Neural progenitor cell (in vitro differentiated cells): ENCODE measurements at regions not wholly inside any gene's neighbourhood (a gene's known extent, or its start where the extent isn't known, plus 50 kb on each side); places are given as distances from the start of the nearest gene placed in this dataset.

ENCODE experiments used
- DNase-seq: peaks from one replicate; pipeline ENCODE4 v3.0.0-alpha.2; 2016; ENCODE audit warnings: low spot score
- H2AFZ ChIP-seq: fragments of 200-600 bp; sonication (generic); replicated peaks from 2 replicates; pipeline ENCODE4 v1.6.1; 2016; ENCODE audit warnings: antibody characterized with exemption
- H3F3A ChIP-seq: fragments of 200-600 bp; sonication (generic); 2 replicates; pipeline ENCODE4 v1.6.1; 2016; ENCODE audit warnings: antibody characterized with exemption, low read depth
- H3K27ac ChIP-seq: fragments of 200-600 bp; sonication (generic); 2 replicates; pipeline ENCODE4 v1.5.1; 2016; ENCODE audit warnings: mild to moderate bottlenecking
- H3K27me3 ChIP-seq: fragments of 200-600 bp; sonication (generic); 2 replicates; pipeline ENCODE4 v1.6.1; 2016; ENCODE audit warnings: mild to moderate bottlenecking, moderate library complexity
- H3K36me3 ChIP-seq: fragments of 200-600 bp; sonication (generic); 2 replicates; pipeline ENCODE4 v1.5.1; 2016
- H3K4me1 ChIP-seq: fragments of 200-600 bp; sonication (generic); 2 replicates; pipeline ENCODE4 v1.6.1; 2016; ENCODE audit warnings: mixed run types
- H3K4me2 ChIP-seq: fragments of 200-600 bp; sonication (generic); 2 replicates; pipeline ENCODE4 v1.6.1; 2016
- H3K4me3 ChIP-seq: fragments of 200-600 bp; sonication (generic); 2 replicates; pipeline ENCODE4 v1.5.1; 2016
- H3K79me2 ChIP-seq: fragments of 200-600 bp; sonication (generic); 2 replicates; pipeline ENCODE4 v1.6.1; 2016; ENCODE audit warnings: low read depth
- H3K9ac ChIP-seq: fragments of 200-600 bp; sonication (generic); 2 replicates; pipeline ENCODE4 v1.6.1; 2016
- H3K9me3 ChIP-seq: fragments of 200-600 bp; sonication (generic); 2 replicates; pipeline ENCODE4 v1.5.1; 2016; ENCODE audit warnings: low read depth
- H4K20me1 ChIP-seq: fragments of 200-600 bp; sonication (generic); 2 replicates; pipeline ENCODE4 v1.6.1; 2016; ENCODE audit warnings: low read depth
- H3K27ac Mint-ChIP-seq: 3 replicates; pipeline ENCODE4 v1.8.0; 2021; ENCODE audit warnings: mixed read lengths
- H3K27me3 Mint-ChIP-seq: 2 replicates; pipeline ENCODE4 v1.8.0; 2022; ENCODE audit warnings: low read depth, mild to moderate bottlenecking, inconsistent platforms, moderate library complexity, mixed read lengths; ENCODE audit not compliant: insufficient read depth
- H3K36me3 Mint-ChIP-seq: 3 replicates; pipeline ENCODE4 v1.8.0; 2021; ENCODE audit warnings: mixed read lengths
- H3K4me1 Mint-ChIP-seq: 3 replicates; pipeline ENCODE4 v1.8.0; 2021; ENCODE audit warnings: mixed read lengths
- H3K4me3 Mint-ChIP-seq: 3 replicates; pipeline ENCODE4 v1.8.0; 2021; ENCODE audit warnings: mild to moderate bottlenecking, moderate library complexity, mixed read lengths
- H3K9me3 Mint-ChIP-seq: 3 replicates; pipeline ENCODE4 v1.8.0; 2020; ENCODE audit warnings: mixed read lengths
- EZH2 ChIP-seq: fragments of 200-600 bp; sonication (generic); IDR thresholded peaks from 2 replicates; pipeline ENCODE4 v1.6.1; 2017; ENCODE audit warnings: antibody characterized with exemption, mild to moderate bottlenecking, moderate library complexity
- EZH2phosphoT487 ChIP-seq: fragments of 200-600 bp; sonication (generic); IDR thresholded peaks from 2 replicates; pipeline ENCODE4 v1.6.1; 2017; ENCODE audit warnings: antibody characterized with exemption
- TF ChIP-seq, protein P1 (sequence below): fragments of 200-600 bp; sonication (generic); IDR thresholded peaks from 2 replicates; pipeline ENCODE4 v1.5.1; 2017; ENCODE audit warnings: antibody characterized with exemption, mild to moderate bottlenecking

DNA sequence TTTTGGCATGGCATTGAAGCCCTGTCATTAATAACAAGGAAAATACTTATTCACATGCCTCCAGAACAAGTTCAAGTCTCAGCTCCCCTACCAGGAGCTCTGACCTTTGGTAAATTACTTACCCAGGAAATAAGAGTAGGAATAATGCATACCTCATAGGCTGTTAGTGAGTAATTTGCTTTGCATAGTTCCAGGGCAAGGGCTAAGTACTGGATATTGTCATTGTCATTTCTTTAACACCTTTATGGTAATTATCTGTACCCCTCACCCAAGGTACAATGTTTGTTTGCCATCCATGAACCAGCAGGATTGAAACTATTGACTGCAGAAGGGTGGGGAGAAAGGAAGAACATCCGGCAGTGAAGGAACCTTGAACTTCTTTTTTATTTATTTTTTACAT lies 148.5 kb downstream of the SOX2 start:
- Histone ChIP-seq H3K9ac (no peak overlapping the region), H3F3A (no peaks in the 10 kb centered on the region), H3K36me3 (no peaks in the 10 kb centered on the region), H3K79me2 (no peaks in the 10 kb centered on the region), H3K27me3 (no peaks in the 10 kb centered on the region), H3K4me3 (no peak overlapping the region), H3K9me3 (no peaks in the 10 kb centered on the region), H2AFZ (no peak overlapping the region), H4K20me1 (no peaks in the 10 kb centered on the region), H3K4me2 (no peak overlapping the region), H3K4me1 (peaks cover 5% of the 10 kb centered on the region), H3K27ac (no peak overlapping the region)
- no peak overlapping the region for H3K4me3 Mint-ChIP-seq
- TF ChIP-seq EZH2 (no peak), EZH2phosphoT487 (no peak)
- TF ChIP-seq, protein P1, sequence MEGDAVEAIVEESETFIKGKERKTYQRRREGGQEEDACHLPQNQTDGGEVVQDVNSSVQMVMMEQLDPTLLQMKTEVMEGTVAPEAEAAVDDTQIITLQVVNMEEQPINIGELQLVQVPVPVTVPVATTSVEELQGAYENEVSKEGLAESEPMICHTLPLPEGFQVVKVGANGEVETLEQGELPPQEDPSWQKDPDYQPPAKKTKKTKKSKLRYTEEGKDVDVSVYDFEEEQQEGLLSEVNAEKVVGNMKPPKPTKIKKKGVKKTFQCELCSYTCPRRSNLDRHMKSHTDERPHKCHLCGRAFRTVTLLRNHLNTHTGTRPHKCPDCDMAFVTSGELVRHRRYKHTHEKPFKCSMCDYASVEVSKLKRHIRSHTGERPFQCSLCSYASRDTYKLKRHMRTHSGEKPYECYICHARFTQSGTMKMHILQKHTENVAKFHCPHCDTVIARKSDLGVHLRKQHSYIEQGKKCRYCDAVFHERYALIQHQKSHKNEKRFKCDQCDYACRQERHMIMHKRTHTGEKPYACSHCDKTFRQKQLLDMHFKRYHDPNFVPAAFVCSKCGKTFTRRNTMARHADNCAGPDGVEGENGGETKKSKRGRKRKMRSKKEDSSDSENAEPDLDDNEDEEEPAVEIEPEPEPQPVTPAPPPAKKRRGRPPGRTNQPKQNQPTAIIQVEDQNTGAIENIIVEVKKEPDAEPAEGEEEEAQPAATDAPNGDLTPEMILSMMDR, result no peak
- H3K9me3 Mint-ChIP-seq, result no peaks in the 10 kb centered on the region
- no peak for DNase-seq
- no peaks in the 10 kb centered on the region for H3K27me3 Mint-ChIP-seq
- H3K4me1 Mint-ChIP-seq, result peaks cover 14% of the 10 kb centered on the region
- no peak overlapping the region for H3K27ac Mint-ChIP-seq
- H3K36me3 Mint-ChIP-seq, result no peaks in the 10 kb centered on the region

DNA sequence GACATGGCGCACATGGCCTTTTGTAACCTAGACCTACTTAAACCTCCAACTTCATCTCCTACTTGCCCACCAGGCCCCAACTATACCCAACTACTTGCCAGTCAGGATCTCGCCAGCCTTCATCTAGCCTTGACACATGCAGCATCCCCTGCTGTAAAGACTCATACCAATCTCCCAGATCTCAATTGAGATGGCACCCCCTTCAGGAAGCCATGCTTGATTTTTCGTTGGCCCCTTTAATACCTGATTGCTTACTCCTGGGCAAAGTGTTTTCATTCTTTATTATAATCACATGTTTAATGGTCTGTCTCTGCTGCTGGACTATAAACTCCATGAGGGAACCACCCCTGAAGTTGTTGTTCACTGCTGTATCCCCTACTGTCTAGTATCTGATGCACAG lies 150.8 kb downstream of the SOX2 start:
- H3K9me3 ChIP-seq, result no peaks in the 10 kb centered on the region
- no peak overlapping the region for H3K4me3 ChIP-seq
- H3K27me3 ChIP-seq, result no peaks in the 10 kb centered on the region
- no peak overlapping the region for H2AFZ ChIP-seq
- H3K4me3 Mint-ChIP-seq, result no peak overlapping the region
- H3K4me1 ChIP-seq, result peaks cover 5% of the 10 kb centered on the region
- peak overlapping the region; percentile 3 for H3K27ac Mint-ChIP-seq
- no peaks in the 10 kb centered on the region for H3K27me3 Mint-ChIP-seq
- peaks cover 7% of the 10 kb centered on the region for H3K4me1 Mint-ChIP-seq
- H4K20me1 ChIP-seq, result no peaks in the 10 kb centered on the region
- no peaks in the 10 kb centered on the region for H3F3A ChIP-seq
- no peaks in the 10 kb centered on the region for H3K36me3 ChIP-seq
- no peak overlapping the region for H3K4me2 ChIP-seq
- DNase-seq, result no peak
- H3K9me3 Mint-ChIP-seq, result peaks cover 4% of the 10 kb centered on the region
- no peaks in the 10 kb centered on the region for H3K79me2 ChIP-seq
- TF ChIP-seq, protein P1, result no peak
- TF ChIP-seq EZH2phosphoT487 (no peak), EZH2 (no peak)
- H3K36me3 Mint-ChIP-seq, result peaks cover 1% of the 10 kb centered on the region
- no peak overlapping the region for H3K27ac ChIP-seq
- H3K9ac ChIP-seq, result no peak overlapping the region

DNA sequence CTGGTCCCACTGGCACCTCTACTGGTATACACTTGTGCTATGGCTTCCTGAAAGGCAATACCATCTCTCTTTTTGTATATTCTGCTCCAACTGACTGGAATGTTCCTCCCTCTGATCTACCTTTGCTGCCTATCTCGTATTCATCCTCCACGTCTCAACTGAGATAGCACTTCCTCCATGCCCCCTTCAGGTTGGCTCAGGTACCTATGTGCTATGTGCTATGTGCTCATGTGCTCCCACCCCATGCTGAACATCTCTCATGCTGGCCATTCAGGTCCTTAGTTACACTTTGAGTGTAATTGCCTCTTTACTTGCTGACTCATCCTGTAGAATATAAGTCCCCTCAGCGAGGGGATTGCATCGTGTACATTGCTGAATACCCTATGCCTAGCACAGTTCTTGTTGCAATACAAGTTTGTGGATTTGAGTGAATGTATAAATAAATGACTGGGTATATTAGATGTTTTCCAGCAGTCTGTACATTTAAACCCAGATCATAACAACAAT lies 156.9 kb downstream of the SOX2 start:
- H3K79me2 ChIP-seq, result no peaks in the 10 kb centered on the region

More for the DNA sequence above, 156.9 kb downstream of the SOX2 start:
- Mint-ChIP-seq H3K36me3 (peaks cover 7% of the 10 kb centered on the region), H3K27me3 (peaks cover 4% of the 10 kb centered on the region), H3K4me3 (no peak overlapping the region), H3K9me3 (peaks cover 7% of the 10 kb centered on the region), H3K4me1 (peaks cover 13% of the 10 kb centered on the region), H3K27ac (peak overlapping the region; percentile 20)
- no peaks in the 10 kb centered on the region for H3K9me3 ChIP-seq
- no peak overlapping the region for H3K27ac ChIP-seq
- no peaks in the 10 kb centered on the region for H3K4me1 ChIP-seq
- no peak overlapping the region for H2AFZ ChIP-seq
- DNase-seq, result no peak
- no peaks in the 10 kb centered on the region for H4K20me1 ChIP-seq
- no peak overlapping the region for H3K9ac ChIP-seq
- no peak overlapping the region for H3K4me3 ChIP-seq
- H3F3A ChIP-seq, result no peaks in the 10 kb centered on the region
- no peak overlapping the region for H3K4me2 ChIP-seq
- H3K36me3 ChIP-seq, result no peaks in the 10 kb centered on the region
- TF ChIP-seq, protein P1, result no peak
- TF ChIP-seq EZH2phosphoT487, result no peak
- TF ChIP-seq EZH2, result no peak
- H3K27me3 ChIP-seq, result no peaks in the 10 kb centered on the region
